NT2/D1 (cell line): ENCODE measurements at regions not wholly inside any gene's neighbourhood (a gene's known extent, or its start where the extent isn't known, plus 50 kb on each side); places are given as distances from the start of the nearest gene placed in this dataset.

Source experiments
- SUZ12 ChIP-seq: IDR thresholded peaks from 2 replicates; pipeline ENCODE4 v1.6.1; 2011; ENCODE audit not compliant: insufficient read length, insufficient read depth; ENCODE audit errors: extremely low read depth
- YY1 ChIP-seq: IDR thresholded peaks from 2 replicates; pipeline ENCODE4 v1.6.1; 2011; ENCODE audit not compliant: insufficient read length, insufficient read depth

DNA sequence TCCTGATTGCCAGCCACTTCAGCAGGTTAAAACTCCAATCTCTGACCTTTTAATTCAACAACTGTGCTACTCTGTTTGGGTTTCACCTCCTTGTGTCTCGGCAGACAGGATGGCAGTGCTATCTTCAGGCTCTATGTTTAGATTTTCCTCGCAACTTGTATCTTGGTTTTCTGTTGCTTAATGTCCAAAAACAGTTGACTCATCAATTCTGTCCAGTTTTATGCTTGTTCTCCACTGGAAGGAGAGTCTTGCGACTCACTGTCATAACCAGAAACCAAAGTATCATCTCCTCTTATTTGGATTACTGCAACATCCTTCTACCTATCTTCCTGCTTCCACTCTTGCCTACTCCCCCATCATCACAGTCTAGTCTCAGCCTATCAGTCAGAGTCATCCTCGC lies 130.9 kb upstream of the ADAMTS16 start:
- TF ChIP-seq SUZ12 (no peak), YY1 (no peak)
